22Rv1 (cell line): ENCODE measurements at regions not wholly inside any gene's neighbourhood (a gene's known extent, or its start where the extent isn't known, plus 50 kb on each side); places are given as distances from the start of the nearest gene placed in this dataset.

Experiments
- H3K27ac ChIP-seq: fragments of 450-650 bp; 2 replicates; pipeline ENCODE4 v1.5.1; 2017
- CTCF ChIP-seq: fragments of 450-650 bp; IDR thresholded peaks from 2 replicates; pipeline ENCODE4 v1.5.1; 2017; ENCODE audit warnings: mild to moderate bottlenecking
- ZFX ChIP-seq: fragments of 450-650 bp; IDR thresholded peaks from 2 replicates; pipeline ENCODE4 v1.6.1; 2017; ENCODE audit warnings: antibody characterized with exemption, borderline replicate concordance

GRCh38 chr2:51624995-51625394 lies 593.1 kb upstream of the NRXN1 start:
- TF ChIP-seq CTCF (no peak), ZFX (no peak)
- no peak overlapping the region for H3K27ac ChIP-seq

GRCh38 chr2:51620796-51621195 lies 588.9 kb upstream of the NRXN1 start:
- TF ChIP-seq ZFX, result no peak
- TF ChIP-seq CTCF, result no peak
- H3K27ac ChIP-seq, result no peak overlapping the region

- no peak overlapping the region for H3K27ac ChIP-seq
- TF ChIP-seq CTCF, result no peak
- no peak for TF ChIP-seq ZFX
Measured at GRCh38 chr2:51619961-51620360, 588.0 kb upstream of the NRXN1 start.

- TF ChIP-seq CTCF (no peak), ZFX (no peak)
- H3K27ac ChIP-seq, result no peak overlapping the region
Measured at GRCh38 chr2:51612387-51612786, 580.5 kb upstream of the NRXN1 start.

GRCh38 chr2:51601706-51602105 lies 569.8 kb upstream of the NRXN1 start:
- TF ChIP-seq ZFX (no peak), CTCF (no peak)
- no peak overlapping the region for H3K27ac ChIP-seq

- no peak for TF ChIP-seq CTCF
- TF ChIP-seq ZFX, result no peak
- no peak overlapping the region for H3K27ac ChIP-seq
Measured at GRCh38 chr2:51597086-51597485, 565.2 kb upstream of the NRXN1 start.

GRCh38 chr2:51595836-51596235 lies 563.9 kb upstream of the NRXN1 start:
- H3K27ac ChIP-seq, result no peak overlapping the region
- TF ChIP-seq ZFX, result no peak
- TF ChIP-seq CTCF, result no peak
